GM12878 (cell line): ENCODE measurements at regions not wholly inside any gene's neighbourhood (a gene's known extent, or its start where the extent isn't known, plus 50 kb on each side); places are given as distances from the start of the nearest gene placed in this dataset.

Experiments used
- ATAC-seq: fragments of 200-7000 bp; cut with Tn5 transposase; 3 replicates; pipeline ENCODE4 v1.9.1; 2020; ENCODE audit warnings: mild to moderate bottlenecking, moderate library complexity
- BruUV-seq: library from RNA; stranded (reverse); fragments of 400-500 nt; replicated peaks from 2 replicates; lab custom pipeline; 2021; lab: Mats Ljungman, UMichigan
- CTCF ChIA-PET: fragments of 300-600 bp; sonication (Branson Sonifier 250); formaldehyde crosslinking; extraction: SDS; loops from one replicate; lab custom pipeline; 2021; ENCODE audit warnings: inconsistent platforms; lab: Yijun Ruan, JAX
- POLR2A ChIA-PET: fragments of 350-600 bp; formaldehyde crosslinking; extraction: SDS; loops from one replicate; lab custom pipeline; 2021; ENCODE audit warnings: inconsistent platforms; lab: Charles Lee
- RAD21 ChIA-PET: fragments of 300-600 bp; sonication (Branson Sonifier 250); formaldehyde crosslinking; loops from one replicate; lab custom pipeline; 2023; ENCODE audit warnings: antibody characterized with exemption; ENCODE audit not compliant: unreplicated experiment; lab: Charles Lee
- SMC1A ChIA-PET: fragments of 300-600 bp; sonication (Branson Sonifier 250); formaldehyde crosslinking; loops from one replicate; lab custom pipeline; 2023; ENCODE audit not compliant: unreplicated experiment, uncharacterized antibody; lab: Charles Lee
- DNase-seq: peaks from one replicate; pipeline ENCODE4 v3.0.0-alpha.2; 2011; ENCODE audit warnings: low read depth, low spot score
- FAIRE-seq: peaks from 3 replicates; lab custom pipeline; 2011; peaks lifted over from hg19 to GRCh38; lab: Jason Lieb, UNC
- H2AFZ ChIP-seq: 2 replicates; pipeline ENCODE4 v1.6.0; 2011; ENCODE audit warnings: low read depth, low read length, control low read depth; ENCODE audit not compliant: control insufficient read depth
- H3K27ac ChIP-seq: 2 replicates; pipeline ENCODE4 v1.5.1; 2011; ENCODE audit warnings: control low read depth; ENCODE audit not compliant: control insufficient read depth, insufficient read depth
- H3K27me3 ChIP-seq, 2 experiments: replicated peaks in 1 of 2; 2 replicates each; pipeline versions ENCODE4 v1.6.0 to v1.6.1; 2011; ENCODE audit warnings: low read length in 1 of 2; ENCODE audit not compliant: control insufficient read depth in 2 of 2, insufficient read depth in 2 of 2
- H3K36me3 ChIP-seq, 2 experiments: 2 replicates each; pipeline ENCODE4 v1.5.1; 2011; ENCODE audit warnings: low read length in 1 of 2; ENCODE audit not compliant: control insufficient read depth in 2 of 2, insufficient read depth in 2 of 2
- H3K4me1 ChIP-seq: 2 replicates; pipeline ENCODE4 v1.6.1; 2011; ENCODE audit warnings: mild to moderate bottlenecking, low read length, moderate library complexity, mixed read lengths; ENCODE audit not compliant: control insufficient read depth, insufficient read depth
- H3K4me2 ChIP-seq: 2 replicates; pipeline ENCODE4 v1.6.0; 2011; ENCODE audit warnings: control low read depth; ENCODE audit not compliant: control insufficient read depth, insufficient read depth
- H3K4me3 ChIP-seq: fragments of 200-600 bp; sonication (generic); 2 replicates; pipeline ENCODE4 v1.5.1; 2016
- H3K79me2 ChIP-seq: 2 replicates; pipeline ENCODE4 v1.6.0; 2011; ENCODE audit warnings: low read length; ENCODE audit not compliant: control insufficient read depth, insufficient read depth
- H3K9ac ChIP-seq: 2 replicates; pipeline ENCODE4 v1.8.0; 2011; ENCODE audit warnings: low read length, control low read depth, mixed read lengths; ENCODE audit not compliant: control insufficient read depth, insufficient read depth
- H3K9me3 ChIP-seq: replicated peaks from 3 replicates; pipeline ENCODE4 v1.5.1; 2011; ENCODE audit warnings: mild to moderate bottlenecking, low read length; ENCODE audit not compliant: control insufficient read depth, insufficient read depth
- H4K20me1 ChIP-seq: 2 replicates; pipeline ENCODE4 v1.6.0; 2011; ENCODE audit not compliant: control insufficient read depth, insufficient read depth
- ASH2L ChIP-seq: fragments of 300-600, 200-600 bp; sonication (generic); IDR thresholded peaks from 2 replicates; pipeline ENCODE4 v1.6.1; 2017; ENCODE audit warnings: low read depth, mild to moderate bottlenecking, borderline replicate concordance
- BRCA1 ChIP-seq: IDR thresholded peaks from 2 replicates; pipeline ENCODE4 v1.6.1; 2011; ENCODE audit warnings: low read depth, low read length, improper control_type of control experiment
- EGR1 ChIP-seq, 2 experiments: IDR thresholded peaks; 1 replicate in 1 of 2; 2 replicates in 1 of 2; pipeline ENCODE4 v1.6.1; 2011 to 2012; ENCODE audit warnings: low read depth in 2 of 2, low read length in 2 of 2, borderline replicate concordance in 1 of 2, mild to moderate bottlenecking in 1 of 2, moderate library complexity in 1 of 2
- FOXM1 ChIP-seq: IDR thresholded peaks from 2 replicates; pipeline ENCODE4 v1.6.1; 2012; ENCODE audit warnings: low read depth, mild to moderate bottlenecking, inconsistent platforms, low read length, moderate library complexity
- HDAC2 ChIP-seq: fragments of 200-600 bp; sonication (generic); IDR thresholded peaks from 2 replicates; pipeline ENCODE4 v1.6.1; 2017
- IRF4 ChIP-seq: IDR thresholded peaks from 2 replicates; pipeline ENCODE4 v1.6.1; 2011; ENCODE audit warnings: low read depth, low read length
- JUND ChIP-seq: IDR thresholded peaks from 2 replicates; pipeline ENCODE4 v1.6.1; 2012; ENCODE audit warnings: low read depth, mild to moderate bottlenecking, low read length, improper control_type of control experiment, moderate library complexity
- LARP7 ChIP-seq: fragments of 450-650 bp; IDR thresholded peaks from 2 replicates; pipeline ENCODE4 v1.6.1; 2017; ENCODE audit warnings: mild to moderate bottlenecking
- MYB ChIP-seq: fragments of 150-350 bp; IDR thresholded peaks from 2 replicates; pipeline ENCODE4 v1.6.1; 2014; ENCODE audit warnings: mild to moderate bottlenecking, low read depth, low read length, borderline replicate concordance
- NFYB ChIP-seq: IDR thresholded peaks from 2 replicates; pipeline ENCODE4 v1.6.1; 2011; ENCODE audit warnings: low read depth, mild to moderate bottlenecking, low read length, improper control_type of control experiment, moderate library complexity; ENCODE audit not compliant: insufficient read depth
- PAX8 ChIP-seq: fragments of 450-650 bp; IDR thresholded peaks from 2 replicates; pipeline ENCODE4 v1.6.1; 2017; ENCODE audit warnings: mild to moderate bottlenecking, moderate library complexity
- SMARCA5 ChIP-seq: fragments of 450-650 bp; IDR thresholded peaks from 2 replicates; pipeline ENCODE4 v1.6.1; 2017; ENCODE audit warnings: mild to moderate bottlenecking
- SRF ChIP-seq, 2 experiments: IDR thresholded peaks; 2 replicates each; pipeline ENCODE4 v1.6.1; 2011; ENCODE audit warnings: low read depth in 2 of 2, low read length in 2 of 2, mild to moderate bottlenecking in 1 of 2, moderate library complexity in 1 of 2
- TCF3 ChIP-seq: IDR thresholded peaks from 2 replicates; pipeline ENCODE4 v1.6.1; 2012; ENCODE audit warnings: low read depth, mild to moderate bottlenecking, low read length, borderline replicate concordance; ENCODE audit not compliant: insufficient read depth
- ZNF24 ChIP-seq: fragments of 450-650 bp; IDR thresholded peaks from 2 replicates; pipeline ENCODE4 v1.6.1; 2017; ENCODE audit warnings: antibody characterized with exemption, mild to moderate bottlenecking
- ZNF687 ChIP-seq: fragments of 450-650 bp; IDR thresholded peaks from 2 replicates; pipeline ENCODE4 v1.6.1; 2017; ENCODE audit warnings: mild to moderate bottlenecking, moderate library complexity
- ZZZ3 ChIP-seq: IDR thresholded peaks from 2 replicates; pipeline ENCODE4 v1.6.1; 2011; ENCODE audit warnings: low read depth; ENCODE audit not compliant: control insufficient read depth, insufficient read length
- WGBS: methylation state at CpG from one replicate; pipeline ENCODE4 v1.1.6; 2016; ENCODE audit warnings: low lambda C conversion rate; ENCODE audit not compliant: insufficient replicate concordance, insufficient coverage; ENCODE audit errors: missing lambda C conversion rate; 5-methylcytosine and 5-hydroxymethylcytosine counted together
- in situ Hi-C: fragments of 300-500 bp; cut with MboI; formaldehyde crosslinking; loops from 9 replicates; pipeline ENCODE4 v1.14.3; 2018; ENCODE audit warnings: mixed read lengths
- intact Hi-C: fragments of 100-400 bp; cut with micrococcal nuclease; formaldehyde crosslinking; loops from one replicate; pipeline ENCODE4 v1.14.2; 2022; ENCODE audit not compliant: unreplicated experiment
- TF ChIP-seq, protein P1 (sequence below): IDR thresholded peaks from 2 replicates; pipeline ENCODE4 v1.6.1; 2011; ENCODE audit warnings: borderline replicate concordance, low read depth, mild to moderate bottlenecking, moderate library complexity, low read length; ENCODE audit not compliant: insufficient read depth, poor library complexity, severe bottlenecking

- Histone ChIP-seq H3K27ac (no peak overlapping the region), H3K27me3 (no peaks in the 10 kb centered on the region), H3K9me3 (no peaks in the 10 kb centered on the region), H4K20me1 (no peaks in the 10 kb centered on the region), H3K4me3 (no peak overlapping the region), H2AFZ (no peak overlapping the region), H3K4me1 (no peaks in the 10 kb centered on the region), H3K79me2 (no peaks in the 10 kb centered on the region), H3K9ac (no peak overlapping the region), H3K4me2 (no peak overlapping the region), H3K36me3 (no peaks in the 10 kb centered on the region)
- no peak for DNase-seq
- no peak for FAIRE-seq
- intact Hi-C loops, result no loop called here
- 3% methylated on average over 2 of the region's 2 CpGs for WGBS
- POLR2A ChIA-PET, result no interaction called here
- no TSS peak for BruUV-seq
- RAD21 ChIA-PET, result no interaction called here
- ATAC-seq, result no peak
- SMC1A ChIA-PET, result interaction anchor here (1.1 kb wide), 1 partner anchor 96 kb away, joined by 3 read pairs; no protein-coding TSS in a partner anchor
- in situ Hi-C loops, result no loop called here
- CTCF ChIA-PET, result no interaction called here
- no peak for TF ChIP-seq TCF3
- TF ChIP-seq, protein P1, sequence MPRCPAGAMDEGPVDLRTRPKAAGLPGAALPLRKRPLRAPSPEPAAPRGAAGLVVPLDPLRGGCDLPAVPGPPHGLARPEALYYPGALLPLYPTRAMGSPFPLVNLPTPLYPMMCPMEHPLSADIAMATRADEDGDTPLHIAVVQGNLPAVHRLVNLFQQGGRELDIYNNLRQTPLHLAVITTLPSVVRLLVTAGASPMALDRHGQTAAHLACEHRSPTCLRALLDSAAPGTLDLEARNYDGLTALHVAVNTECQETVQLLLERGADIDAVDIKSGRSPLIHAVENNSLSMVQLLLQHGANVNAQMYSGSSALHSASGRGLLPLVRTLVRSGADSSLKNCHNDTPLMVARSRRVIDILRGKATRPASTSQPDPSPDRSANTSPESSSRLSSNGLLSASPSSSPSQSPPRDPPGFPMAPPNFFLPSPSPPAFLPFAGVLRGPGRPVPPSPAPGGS, result no peak
- TF ChIP-seq ZNF24, result no peak
- TF ChIP-seq MYB, result no peak
- TF ChIP-seq ZZZ3, result no peak
- no peak for TF ChIP-seq NFYB
- no peak for TF ChIP-seq HDAC2
- TF ChIP-seq PAX8, result no peak
- TF ChIP-seq IRF4, result no peak
- no peak for TF ChIP-seq ASH2L
- no peak for TF ChIP-seq LARP7
- TF ChIP-seq SRF (IDR thresholded peaks at IDR 0.05; ENCODE audit: low read depth in 2 of 2, low read length in 2 of 2), result no peak
- TF ChIP-seq EGR1 (IDR thresholded peaks at IDR 0.05; ENCODE audit: borderline replicate concordance in 1 of 2, low read depth in 2 of 2, low read length in 2 of 2), result no peak
- no peak for TF ChIP-seq BRCA1
- TF ChIP-seq FOXM1, result no peak
- no peak for TF ChIP-seq SMARCA5
- no peak for TF ChIP-seq JUND
- no peak for TF ChIP-seq ZNF687
Measured at GRCh38 chr5:107047048-107047447, 623.7 kb downstream of the EFNA5 start.
